GM06990 (cell line): ENCODE measurements at regions not wholly inside any gene's neighbourhood (a gene's known extent, or its start where the extent isn't known, plus 50 kb on each side); places are given as distances from the start of the nearest gene placed in this dataset.

Source experiments
- DNase-seq: peaks from one replicate; pipeline ENCODE4 v3.0.0-alpha.2; 2011; ENCODE audit not compliant: insufficient read length; ENCODE audit errors: extremely low read depth
- H3K27me3 ChIP-seq: replicated peaks from 2 replicates; pipeline ENCODE4 v1.6.0; 2011; ENCODE audit warnings: low read length; ENCODE audit not compliant: control insufficient read depth, insufficient read depth
- H3K36me3 ChIP-seq: 2 replicates; pipeline ENCODE4 v1.5.1; 2011; ENCODE audit warnings: low read length; ENCODE audit not compliant: control insufficient read depth, insufficient read depth
- H3K4me3 ChIP-seq: replicated peaks from 2 replicates; pipeline ENCODE4 v1.5.1; 2011; ENCODE audit warnings: low read depth, mild to moderate bottlenecking, control low read depth, low read length
- TF ChIP-seq, protein P1 (sequence below): IDR thresholded peaks from 2 replicates; pipeline ENCODE4 v1.5.1; 2011; ENCODE audit warnings: low read length, control low read depth, mild to moderate bottlenecking, inconsistent platforms; ENCODE audit not compliant: insufficient read depth, poor library complexity, severe bottlenecking

DNA sequence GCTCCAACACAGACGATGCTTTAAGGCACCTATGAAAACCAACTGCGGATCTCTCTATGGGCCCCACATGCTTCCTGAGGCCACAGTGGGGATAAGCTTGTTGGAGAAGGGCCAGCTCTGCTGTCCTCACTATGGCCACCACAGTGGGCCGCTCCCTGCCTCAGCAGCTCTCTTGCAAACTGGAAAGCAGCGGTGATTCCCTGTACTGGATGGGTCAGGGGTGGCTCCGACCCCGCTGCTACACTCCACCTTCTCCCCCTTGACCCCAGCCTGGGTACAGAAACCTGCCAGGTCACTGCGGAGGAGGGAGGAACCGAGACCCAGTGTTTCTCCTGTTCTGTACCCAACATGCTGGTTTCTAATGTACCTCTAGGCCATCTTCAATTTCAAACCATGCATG, 403.9 kb downstream of the CTTN start:
- TF ChIP-seq, protein P1, sequence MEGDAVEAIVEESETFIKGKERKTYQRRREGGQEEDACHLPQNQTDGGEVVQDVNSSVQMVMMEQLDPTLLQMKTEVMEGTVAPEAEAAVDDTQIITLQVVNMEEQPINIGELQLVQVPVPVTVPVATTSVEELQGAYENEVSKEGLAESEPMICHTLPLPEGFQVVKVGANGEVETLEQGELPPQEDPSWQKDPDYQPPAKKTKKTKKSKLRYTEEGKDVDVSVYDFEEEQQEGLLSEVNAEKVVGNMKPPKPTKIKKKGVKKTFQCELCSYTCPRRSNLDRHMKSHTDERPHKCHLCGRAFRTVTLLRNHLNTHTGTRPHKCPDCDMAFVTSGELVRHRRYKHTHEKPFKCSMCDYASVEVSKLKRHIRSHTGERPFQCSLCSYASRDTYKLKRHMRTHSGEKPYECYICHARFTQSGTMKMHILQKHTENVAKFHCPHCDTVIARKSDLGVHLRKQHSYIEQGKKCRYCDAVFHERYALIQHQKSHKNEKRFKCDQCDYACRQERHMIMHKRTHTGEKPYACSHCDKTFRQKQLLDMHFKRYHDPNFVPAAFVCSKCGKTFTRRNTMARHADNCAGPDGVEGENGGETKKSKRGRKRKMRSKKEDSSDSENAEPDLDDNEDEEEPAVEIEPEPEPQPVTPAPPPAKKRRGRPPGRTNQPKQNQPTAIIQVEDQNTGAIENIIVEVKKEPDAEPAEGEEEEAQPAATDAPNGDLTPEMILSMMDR: no peak
- no peak overlapping the region for H3K4me3 ChIP-seq
- no peaks in the 10 kb centered on the region for H3K27me3 ChIP-seq
- H3K36me3 ChIP-seq: no peaks in the 10 kb centered on the region
- no peak for DNase-seq

- Histone ChIP-seq H3K4me3 (no peak overlapping the region), H3K36me3 (no peaks in the 10 kb centered on the region), H3K27me3 (no peaks in the 10 kb centered on the region)
- no peak for DNase-seq
- TF ChIP-seq, protein P1: no peak
Measured at GRCh38 chr11:70804139-70804837, 406.0 kb downstream of the CTTN start.

DNA sequence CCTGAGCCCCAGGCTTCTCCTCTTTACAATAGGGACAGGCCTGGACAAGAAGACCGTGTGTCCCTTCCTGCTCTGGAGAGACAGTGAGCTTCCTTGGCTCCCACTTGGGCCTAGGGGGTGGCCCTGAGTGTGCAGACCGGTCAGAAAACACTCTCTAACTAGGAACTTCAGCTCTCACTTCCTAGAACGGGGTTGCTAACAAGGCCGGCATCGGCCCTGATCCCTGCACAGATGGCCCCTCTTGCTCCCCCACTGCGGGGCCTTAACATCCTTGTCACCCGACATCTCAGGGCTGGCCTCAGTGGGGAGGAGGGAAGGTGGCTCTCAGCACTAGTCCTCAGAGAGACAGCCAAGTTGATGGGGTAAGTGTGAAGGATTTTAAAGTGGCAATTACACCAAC, 406.9 kb downstream of the CTTN start:
- H3K27me3 ChIP-seq: no peaks in the 10 kb centered on the region
- no peak for DNase-seq
- no peaks in the 10 kb centered on the region for H3K36me3 ChIP-seq
- no peak overlapping the region for H3K4me3 ChIP-seq
- TF ChIP-seq, protein P1: no peak

GRCh38 chr11:70805971-70806370, 407.6 kb downstream of the CTTN start:
- Histone ChIP-seq H3K27me3 (no peaks in the 10 kb centered on the region), H3K36me3 (no peaks in the 10 kb centered on the region), H3K4me3 (no peak overlapping the region)
- TF ChIP-seq, protein P1: no peak
- DNase-seq: no peak

GRCh38 chr11:70806461-70807194, 408.3 kb downstream of the CTTN start:
- no peak for DNase-seq

More at GRCh38 chr11:70806461-70807194, 408.3 kb downstream of the CTTN start:
- TF ChIP-seq, protein P1: no peak
- H3K4me3 ChIP-seq: no peak overlapping the region
- H3K36me3 ChIP-seq: no peaks in the 10 kb centered on the region
- no peaks in the 10 kb centered on the region for H3K27me3 ChIP-seq
